Panc1 (cell line): ENCODE measurements at regions not wholly inside any gene's neighbourhood (a gene's known extent, or its start where the extent isn't known, plus 50 kb on each side); places are given as distances from the start of the nearest gene placed in this dataset.

Experiments used
- CTCF ChIP-seq: fragments of 450-650 bp; IDR thresholded peaks from 2 replicates; pipeline ENCODE4 v1.5.1; 2017; ENCODE audit warnings: mild to moderate bottlenecking
- POLR2AphosphoS5 ChIP-seq: IDR thresholded peaks from 2 replicates; pipeline ENCODE4 v1.6.1; 2012; ENCODE audit warnings: mild to moderate bottlenecking, low read depth, low read length, moderate library complexity
- REST ChIP-seq, 2 experiments: IDR thresholded peaks; 2 replicates each; pipeline ENCODE4 v1.6.1; 2011 to 2012; ENCODE audit warnings: low read depth in 2 of 2, control low read depth in 1 of 2, low read length in 1 of 2, mild to moderate bottlenecking in 1 of 2, moderate library complexity in 1 of 2; ENCODE audit not compliant: insufficient read depth in 1 of 2
- SIN3A ChIP-seq: IDR thresholded peaks from 2 replicates; pipeline ENCODE4 v1.6.1; 2012; ENCODE audit warnings: low read depth, mild to moderate bottlenecking, low read length, moderate library complexity, borderline replicate concordance; ENCODE audit not compliant: insufficient read depth
- TCF7L2 ChIP-seq: IDR thresholded peaks from 2 replicates; pipeline ENCODE4 v1.6.1; 2011; ENCODE audit warnings: mild to moderate bottlenecking, low read depth, low read length, inconsistent platforms

- TF ChIP-seq POLR2AphosphoS5 = no peak
- no peak for TF ChIP-seq CTCF
- TF ChIP-seq SIN3A = no peak
- no peak for TF ChIP-seq REST (IDR thresholded peaks at IDR 0.05; ENCODE audit: insufficient read depth in 1 of 2, low read depth in 2 of 2, low read length in 1 of 2)
- TF ChIP-seq TCF7L2 = no peak
Measured at GRCh38 chr6:134502614-134503549, 185.0 kb upstream of the SGK1 start.
